Caki2 (cell line): ENCODE measurements at regions not wholly inside any gene's neighbourhood (a gene's known extent, or its start where the extent isn't known, plus 50 kb on each side); places are given as distances from the start of the nearest gene placed in this dataset.

Experiments
- DNase-seq: peaks from one replicate; pipeline ENCODE4 v3.0.0-alpha.2; 2015; ENCODE audit warnings: low read depth
- in situ Hi-C: cut with HindIII; loops from 2 replicates; pipeline ENCODE4 v1.10.0; 2016; ENCODE audit warnings: low sequenced_read_pairs, low pct_unique_long_range_greater_than_20kb, mixed read lengths

GRCh38 chr1:104358621-104359020 is 608.9 kb downstream of the AMY1C start:
- in situ Hi-C loops: no loop called here
- DNase-seq: no peak

DNA sequence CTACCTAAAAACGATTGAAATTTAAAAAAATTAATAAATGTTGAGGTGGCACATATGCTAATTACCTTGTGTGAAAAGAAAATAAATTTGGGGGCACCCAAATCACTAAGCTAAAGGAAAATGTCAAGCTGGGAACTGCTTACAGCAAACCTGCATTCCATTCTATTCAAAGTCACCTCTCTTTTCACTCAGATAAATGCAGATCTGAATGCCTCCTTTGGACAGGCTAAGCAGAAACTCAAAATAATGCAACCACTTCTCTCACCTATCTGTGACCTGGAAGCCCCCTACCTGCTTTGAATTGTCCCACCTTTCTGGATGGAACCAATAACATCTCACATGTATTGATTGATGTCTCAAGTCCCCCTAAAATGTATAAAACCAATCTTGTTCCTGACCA is 628.7 kb downstream of the AMY1C start:
- DNase-seq: no peak
- in situ Hi-C loops: no loop called here

DNA sequence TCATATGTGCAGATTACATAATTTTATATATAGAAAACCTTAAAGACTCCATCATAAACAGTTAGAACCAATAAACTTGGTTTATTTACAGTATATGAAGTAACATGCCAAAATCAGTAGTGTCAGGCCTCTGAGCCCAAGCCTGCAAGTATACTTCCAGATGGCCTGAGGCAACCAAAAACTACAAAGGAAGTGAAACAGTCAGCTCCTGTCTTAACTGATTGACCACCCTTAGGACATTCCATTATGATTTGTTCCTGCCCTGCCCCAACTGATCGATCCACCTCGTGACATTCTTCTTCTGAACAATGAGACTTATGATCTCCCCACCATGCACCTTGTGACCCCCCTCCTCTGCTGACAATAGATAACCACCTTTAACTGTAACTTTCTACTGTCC is 630.3 kb downstream of the AMY1C start:
- in situ Hi-C loops: no loop called here
- DNase-seq: no peak

- in situ Hi-C loops: no loop called here
- DNase-seq: no peak
Measured at GRCh38 chr1:104387716-104388508, 638.2 kb downstream of the AMY1C start.

- in situ Hi-C loops: no loop called here
Measured at GRCh38 chr1:104392552-104392951, 642.9 kb downstream of the AMY1C start.

GRCh38 chr1:104402178-104402577 is 652.5 kb downstream of the AMY1C start:
- in situ Hi-C loops: no loop called here
- no peak for DNase-seq

More at GRCh38 chr1:104392552-104392951, 642.9 kb downstream of the AMY1C start:
- DNase-seq: no peak

- in situ Hi-C loops: no loop called here
- DNase-seq: no peak
Measured at GRCh38 chr1:104403883-104404282, 654.2 kb downstream of the AMY1C start.

- in situ Hi-C loops: no loop called here
- no peak for DNase-seq
Measured at GRCh38 chr1:104406728-104407127, 657.0 kb downstream of the AMY1C start.

- DNase-seq: no peak
- in situ Hi-C loops: no loop called here
Measured at GRCh38 chr1:104408268-104408667, 658.6 kb downstream of the AMY1C start.

- in situ Hi-C loops: no loop called here
- no peak for DNase-seq
Measured at GRCh38 chr1:104435255-104435654, 685.6 kb downstream of the AMY1C start.

GRCh38 chr1:104440011-104440410 is 690.3 kb downstream of the AMY1C start:
- in situ Hi-C loops: no loop called here
- no peak for DNase-seq

GRCh38 chr1:104456724-104457123 is 707.0 kb downstream of the AMY1C start:
- DNase-seq: no peak
- in situ Hi-C loops: no loop called here

- no peak for DNase-seq
- in situ Hi-C loops: no loop called here
Measured at GRCh38 chr1:104459886-104460285, 710.2 kb downstream of the AMY1C start.

DNA sequence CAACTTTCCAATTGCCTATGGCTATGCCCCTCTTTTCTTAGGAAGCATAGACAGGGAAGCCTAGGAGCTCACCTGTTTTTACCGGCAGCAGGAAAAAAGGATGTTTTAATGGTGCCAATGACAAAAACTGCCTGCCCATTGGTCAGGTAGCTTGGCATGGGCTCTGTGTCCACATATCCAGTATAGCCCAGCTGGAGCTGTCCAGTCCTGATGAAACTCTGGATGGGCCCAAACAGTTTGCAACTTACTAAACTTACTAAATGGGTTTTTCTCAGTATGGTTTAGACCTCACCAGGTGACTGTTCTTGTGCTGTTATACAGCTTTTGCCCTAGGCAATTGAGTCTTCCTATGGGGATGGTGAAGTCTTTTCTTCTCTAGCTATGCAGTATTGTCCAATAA is 711.2 kb downstream of the AMY1C start:
- in situ Hi-C loops: no loop called here
- DNase-seq: no peak

DNA sequence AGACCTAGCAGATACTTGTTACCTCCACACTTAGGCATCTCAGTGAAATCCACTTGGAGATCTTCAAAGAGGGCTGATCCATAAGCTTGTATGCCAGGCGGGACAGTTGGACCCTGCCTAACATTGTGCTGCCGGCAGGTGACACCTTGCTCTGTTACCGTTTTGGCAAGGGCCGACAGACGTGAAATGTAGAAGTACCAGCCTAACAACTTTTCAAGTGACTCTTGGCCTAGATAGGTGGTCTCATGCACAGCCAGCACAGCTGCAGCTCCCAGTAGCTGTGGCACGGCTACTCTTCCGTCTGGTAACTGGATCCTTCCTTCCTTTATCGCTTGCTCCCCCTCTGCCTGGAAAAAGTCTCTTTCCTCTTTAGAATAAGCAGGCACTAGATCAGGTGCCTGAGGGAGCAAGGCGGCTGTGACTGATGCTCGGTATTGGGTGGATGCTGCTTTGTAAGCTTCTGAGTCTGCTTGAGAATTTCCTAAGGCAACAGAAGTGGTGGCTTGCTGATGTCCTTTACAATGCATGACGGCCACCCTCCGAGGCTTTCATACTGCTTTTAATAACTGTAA is 713.5 kb downstream of the AMY1C start:
- no peak for DNase-seq
- in situ Hi-C loops: no loop called here

DNA sequence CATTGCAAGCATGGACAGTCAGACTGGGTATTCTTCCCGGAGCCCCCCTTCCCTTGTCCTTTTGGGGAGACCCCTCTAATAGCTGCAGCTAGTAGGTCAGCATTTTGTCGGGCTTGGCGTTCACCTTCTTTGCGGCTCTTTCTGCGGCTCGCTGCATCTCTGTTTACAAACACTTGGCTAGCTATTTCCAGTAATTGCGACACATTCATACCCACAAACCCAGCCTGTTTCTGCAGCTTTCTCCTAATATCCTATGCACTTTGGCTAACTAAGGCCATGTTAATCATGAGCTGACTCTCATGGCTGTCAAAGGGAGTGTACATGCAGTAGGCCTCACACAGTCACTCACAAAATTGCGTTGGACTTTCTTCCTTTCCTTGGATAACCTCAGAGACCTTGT is 716.4 kb downstream of the AMY1C start:
- in situ Hi-C loops: no loop called here
- DNase-seq: no peak

GRCh38 chr1:104467590-104467989 is 717.9 kb downstream of the AMY1C start:
- DNase-seq: no peak
- in situ Hi-C loops: no loop called here

DNA sequence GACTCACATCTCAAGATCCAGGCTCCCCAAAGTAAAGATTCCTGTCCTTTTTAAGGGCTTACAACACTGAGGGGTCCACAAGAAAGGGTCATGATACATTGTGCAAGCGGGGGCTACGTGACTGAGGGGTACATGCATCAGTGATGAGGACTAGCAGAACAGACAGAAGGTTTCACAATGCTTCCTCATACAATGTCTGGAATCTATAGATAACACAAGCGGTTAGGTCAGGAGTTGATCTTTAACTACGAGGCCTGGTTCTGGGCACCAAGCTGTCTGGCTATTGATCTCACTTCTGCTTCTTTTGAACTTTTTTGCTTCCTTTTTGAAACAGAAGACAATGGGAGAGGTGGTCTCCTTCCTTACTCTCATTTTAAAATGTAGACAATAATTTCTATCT is 718.6 kb downstream of the AMY1C start:
- DNase-seq: no peak
- in situ Hi-C loops: no loop called here

- no peak for DNase-seq
- in situ Hi-C loops: no loop called here
Measured at GRCh38 chr1:104476126-104476525, 726.4 kb downstream of the AMY1C start.
